Skeletal muscle tissue (tissue), 3 donors: ENCODE measurements at regions not wholly inside any gene's neighbourhood (a gene's known extent, or its start where the extent isn't known, plus 50 kb on each side); places are given as distances from the start of the nearest gene placed in this dataset.
"Not testable (repeated sequence)": the region's sequence is repeated elsewhere in the genome, so short reads cannot be mapped to it uniquely, and the experiment has no call there.

ENCODE experiments used
- H3K27ac ChIP-seq: one replicate; pipeline ENCODE4 v1.7.0; 2013; ENCODE audit warnings: mild to moderate bottlenecking, low read depth, low read length, inconsistent platforms
- H3K27me3 ChIP-seq, 3 donors: one replicate each; pipeline ENCODE4 v1.7.0; 2013; ENCODE audit warnings: low read length in 3 of 3; ENCODE audit not compliant: control insufficient read depth in 3 of 3, insufficient read depth in 3 of 3
- H3K36me3 ChIP-seq, 3 donors: one replicate each; pipeline ENCODE4 v1.7.0; 2013; ENCODE audit warnings: low read length in 3 of 3; ENCODE audit not compliant: control insufficient read depth in 3 of 3, insufficient read depth in 3 of 3
- H3K4me1 ChIP-seq, 3 donors: one replicate each; pipeline ENCODE4 v1.7.0; 2013; ENCODE audit warnings: low read length in 3 of 3, mild to moderate bottlenecking in 3 of 3; ENCODE audit not compliant: control insufficient read depth in 3 of 3, insufficient read depth in 3 of 3
- H3K4me3 ChIP-seq, 3 donors: one replicate each; pipeline ENCODE4 v1.7.0; 2013; ENCODE audit warnings: low read length in 3 of 3
- H3K9ac ChIP-seq, 3 donors: one replicate each; pipeline ENCODE4 v1.7.0; 2013; ENCODE audit warnings: low read length in 3 of 3, mild to moderate bottlenecking in 3 of 3, moderate library complexity in 2 of 3, low read depth in 1 of 3
- H3K9me3 ChIP-seq, 3 donors: one replicate each; pipeline ENCODE4 v1.7.0; 2013; ENCODE audit warnings: low read length in 3 of 3; ENCODE audit not compliant: control insufficient read depth in 3 of 3
- donor health status: Osteomylitis.

- not testable (repeated sequence) for H3K36me3 ChIP-seq, H3K27ac ChIP-seq, H3K4me1 ChIP-seq, H3K4me3 ChIP-seq, H3K9me3 ChIP-seq, H3K9ac ChIP-seq
- H3K27me3 ChIP-seq = peaks cover 12 to 15% (median 14%) of the 10 kb centered on the region in 3 donors
Observed at GRCh38 chr3:195999176-195999575, 82.7 kb downstream of the TFRC start.

GRCh38 chr3:195996314-195996713 is 85.6 kb downstream of the TFRC start:
- not testable (repeated sequence) for H3K9me3 ChIP-seq, H3K4me3 ChIP-seq, H3K9ac ChIP-seq, H3K27ac ChIP-seq, H3K36me3 ChIP-seq, H3K4me1 ChIP-seq
- peaks cover 12 to 14% (median 13%) of the 10 kb centered on the region in 3 donors for H3K27me3 ChIP-seq

GRCh38 chr3:195994343-195994742 is 86.0 kb upstream of the TNK2 start:
- H3K27me3 ChIP-seq, H3K9ac ChIP-seq, H3K4me1 ChIP-seq, H3K27ac ChIP-seq, H3K9me3 ChIP-seq, H3K36me3 ChIP-seq, H3K4me3 ChIP-seq: not testable (repeated sequence)

GRCh38 chr3:195993671-195994070 is 85.3 kb upstream of the TNK2 start:
- H3K36me3 ChIP-seq, H3K4me1 ChIP-seq, H3K27me3 ChIP-seq, H3K4me3 ChIP-seq, H3K27ac ChIP-seq, H3K9me3 ChIP-seq, H3K9ac ChIP-seq: not testable (repeated sequence)

GRCh38 chr3:195992956-195993595 is 84.7 kb upstream of the TNK2 start:
- not testable (repeated sequence) for H3K9ac ChIP-seq, H3K36me3 ChIP-seq, H3K27me3 ChIP-seq, H3K4me1 ChIP-seq, H3K27ac ChIP-seq, H3K4me3 ChIP-seq, H3K9me3 ChIP-seq

- H3K27me3 ChIP-seq, H3K9me3 ChIP-seq, H3K4me1 ChIP-seq, H3K9ac ChIP-seq, H3K4me3 ChIP-seq, H3K36me3 ChIP-seq, H3K27ac ChIP-seq: not testable (repeated sequence)
Observed at GRCh38 chr3:195991986-195992385, 83.6 kb upstream of the TNK2 start.

GRCh38 chr3:195991243-195991642 is 82.9 kb upstream of the TNK2 start:
- not testable (repeated sequence) for H3K27ac ChIP-seq, H3K4me3 ChIP-seq, H3K4me1 ChIP-seq, H3K27me3 ChIP-seq, H3K9me3 ChIP-seq, H3K9ac ChIP-seq, H3K36me3 ChIP-seq

- H3K4me1 ChIP-seq, H3K36me3 ChIP-seq, H3K27me3 ChIP-seq, H3K9me3 ChIP-seq: not testable (repeated sequence)
- H3K9ac ChIP-seq = peak overlapping the region; percentile 82 to 88 (median 84)
- H3K4me3 ChIP-seq = peak overlapping the region; percentile 73 to 78 (median 76)
- H3K27ac ChIP-seq = peak overlapping the region; percentile 83
Observed at GRCh38 chr3:195990841-195991174, 82.5 kb upstream of the TNK2 start.

- H3K4me3 ChIP-seq = peak overlapping the region; percentile 73 to 78 (median 76)
- not testable (repeated sequence) for H3K4me1 ChIP-seq, H3K36me3 ChIP-seq, H3K27me3 ChIP-seq, H3K9me3 ChIP-seq
- peak overlapping the region; percentile 82 to 88 (median 84) for H3K9ac ChIP-seq
- peak overlapping the region; percentile 83 for H3K27ac ChIP-seq
Observed at GRCh38 chr3:195989921-195990840, 81.8 kb upstream of the TNK2 start.

GRCh38 chr3:195989197-195989920 is 81.0 kb upstream of the TNK2 start:
- peak overlapping the region; percentile 83 for H3K27ac ChIP-seq

More at GRCh38 chr3:195989197-195989920, 81.0 kb upstream of the TNK2 start:
- not testable (repeated sequence) for H3K27me3 ChIP-seq, H3K9me3 ChIP-seq, H3K36me3 ChIP-seq, H3K4me1 ChIP-seq
- peak overlapping the region; percentile 53 to 76 (median 65) for H3K9ac ChIP-seq
- peak overlapping the region; percentile 54 to 61 (median 56) for H3K4me3 ChIP-seq
